ENCODE measurements at regions not wholly inside any gene's neighbourhood (a gene's known extent, or its start where the extent isn't known, plus 50 kb on each side); places are given as distances from the start of the nearest gene placed in this dataset.

GRCh38 chr2:198382811-198383210, 578.4 kb downstream of the PLCL1 start:
- TF ChIP-seq, protein P1, sequence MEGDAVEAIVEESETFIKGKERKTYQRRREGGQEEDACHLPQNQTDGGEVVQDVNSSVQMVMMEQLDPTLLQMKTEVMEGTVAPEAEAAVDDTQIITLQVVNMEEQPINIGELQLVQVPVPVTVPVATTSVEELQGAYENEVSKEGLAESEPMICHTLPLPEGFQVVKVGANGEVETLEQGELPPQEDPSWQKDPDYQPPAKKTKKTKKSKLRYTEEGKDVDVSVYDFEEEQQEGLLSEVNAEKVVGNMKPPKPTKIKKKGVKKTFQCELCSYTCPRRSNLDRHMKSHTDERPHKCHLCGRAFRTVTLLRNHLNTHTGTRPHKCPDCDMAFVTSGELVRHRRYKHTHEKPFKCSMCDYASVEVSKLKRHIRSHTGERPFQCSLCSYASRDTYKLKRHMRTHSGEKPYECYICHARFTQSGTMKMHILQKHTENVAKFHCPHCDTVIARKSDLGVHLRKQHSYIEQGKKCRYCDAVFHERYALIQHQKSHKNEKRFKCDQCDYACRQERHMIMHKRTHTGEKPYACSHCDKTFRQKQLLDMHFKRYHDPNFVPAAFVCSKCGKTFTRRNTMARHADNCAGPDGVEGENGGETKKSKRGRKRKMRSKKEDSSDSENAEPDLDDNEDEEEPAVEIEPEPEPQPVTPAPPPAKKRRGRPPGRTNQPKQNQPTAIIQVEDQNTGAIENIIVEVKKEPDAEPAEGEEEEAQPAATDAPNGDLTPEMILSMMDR (conservative IDR thresholded peaks at IDR 0.05; ENCODE audit: low read depth) = no peak
- CTCF ChIA-PET = no interaction called here

DNA sequence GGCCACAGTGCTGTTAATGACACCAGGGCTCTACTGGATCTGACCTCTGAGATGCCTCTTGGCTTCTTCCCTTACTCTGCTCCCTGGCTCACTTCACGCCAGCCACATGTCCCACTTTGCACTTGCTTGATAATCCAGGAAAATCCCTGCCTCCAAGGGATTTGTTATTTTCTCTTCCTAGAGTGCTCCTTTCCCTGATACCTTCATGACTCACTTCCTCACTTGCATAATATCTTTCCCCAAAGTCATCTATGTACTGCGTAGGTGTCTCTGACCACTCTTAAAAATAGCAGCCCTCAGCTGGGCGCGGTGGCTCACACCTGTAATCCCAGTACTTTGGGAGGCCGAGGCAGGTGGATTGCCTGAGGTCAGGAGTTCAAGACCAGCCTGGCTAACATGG, 572.3 kb downstream of the PLCL1 start:
- POLR2A ChIA-PET (ENCODE audit: low non-redundant PET) = no interaction called here
- TF ChIP-seq, protein P1 (conservative IDR thresholded peaks at IDR 0.05; ENCODE audit: low read depth) = no peak
- CTCF ChIA-PET = no interaction called here
- no peak overlapping the region for H3K27ac ChIP-seq
- peak; percentile 5 for DNase-seq (ENCODE audit: low spot score)

More at GRCh38 chr2:198382811-198383210, 578.4 kb downstream of the PLCL1 start:
- POLR2A ChIA-PET (ENCODE audit: low non-redundant PET) = no interaction called here
- no peak for DNase-seq (ENCODE audit: low spot score)
- no peak overlapping the region for H3K27ac ChIP-seq

DNA sequence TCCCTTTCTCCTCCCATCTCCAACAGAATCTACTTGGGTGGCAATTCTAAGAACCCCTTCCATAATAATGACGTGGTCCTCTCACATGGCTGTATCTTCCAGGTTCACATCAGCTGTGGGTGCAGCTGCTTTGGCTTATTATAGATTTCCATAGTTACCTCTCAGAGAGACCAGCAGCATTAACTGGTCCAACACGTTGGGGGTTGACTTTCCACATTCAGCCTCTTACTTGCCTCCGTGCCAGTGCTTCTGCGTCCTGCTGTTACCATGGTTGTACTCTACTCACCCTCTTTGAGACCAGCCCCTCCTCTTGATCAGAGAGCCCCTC, 570.7 kb downstream of the PLCL1 start:
- CTCF ChIA-PET = interaction anchor here (0.6 to 1.0 kb wide), 2 partner anchors 618 to 1088 kb away, joined by 3 read pairs; no protein-coding TSS in a partner anchor
- no peak for DNase-seq (ENCODE audit: low spot score)
- no peak overlapping the region for H3K27ac ChIP-seq
- POLR2A ChIA-PET (ENCODE audit: low non-redundant PET) = no interaction called here
- TF ChIP-seq, protein P1 (conservative IDR thresholded peaks at IDR 0.05; ENCODE audit: low read depth) = no peak

- DNase-seq (ENCODE audit: low spot score) = peak; percentile 11
- TF ChIP-seq, protein P1 (conservative IDR thresholded peaks at IDR 0.05; ENCODE audit: low read depth) = peak; percentile 45
- no peak overlapping the region for H3K27ac ChIP-seq
- CTCF ChIA-PET = interaction anchor here (0.6 to 1.0 kb wide), 4 partner anchors 618 to 1222 kb away, joined by 3 to 4 read pairs (median 3); no protein-coding TSS in a partner anchor
- POLR2A ChIA-PET (ENCODE audit: low non-redundant PET) = no interaction called here
Measured at GRCh38 chr2:198374375-198375082, 570.1 kb downstream of the PLCL1 start.

DNA sequence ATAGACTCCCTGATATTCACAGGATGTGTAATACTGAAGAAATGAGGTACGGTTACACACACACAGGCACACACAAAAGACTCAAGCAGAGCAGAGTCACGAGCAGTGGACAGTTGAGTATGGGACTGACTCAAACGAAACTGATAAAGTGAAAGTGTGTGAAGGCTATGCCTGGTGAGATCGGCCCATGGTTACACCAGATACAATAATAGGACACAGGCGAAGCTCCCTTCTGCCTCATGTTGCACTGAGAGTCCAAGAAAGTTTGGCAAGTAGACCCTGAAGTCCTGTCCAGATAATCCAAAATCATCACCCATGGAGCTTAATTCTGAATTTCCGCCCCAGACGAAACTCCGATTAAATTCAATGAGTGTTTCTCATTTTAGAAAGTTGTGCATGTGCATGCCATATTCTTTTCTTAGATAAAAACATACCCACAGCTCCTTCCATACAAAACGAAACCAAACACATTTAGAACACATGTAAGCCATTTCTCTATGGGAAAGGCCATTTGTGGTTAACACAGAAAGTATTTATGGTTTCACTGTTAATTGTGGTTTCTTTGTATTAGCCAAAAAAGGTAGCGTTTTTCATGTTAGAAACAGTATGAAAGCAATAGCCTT, 567.6 kb downstream of the PLCL1 start:
- TF ChIP-seq, protein P1 (conservative IDR thresholded peaks at IDR 0.05; ENCODE audit: low read depth) = no peak
- ChIA-PET POLR2A (ENCODE audit: low non-redundant PET) (no interaction called here), CTCF (no interaction called here)
- no peak overlapping the region for H3K27ac ChIP-seq
- DNase-seq (ENCODE audit: low spot score) = no peak

GRCh38 chr2:198371329-198371728, 566.9 kb downstream of the PLCL1 start:
- DNase-seq (ENCODE audit: low spot score) = no peak
- CTCF ChIA-PET = interaction anchor here (0.6 kb wide), 1 partner anchor 725 kb away, joined by 3 read pairs; no protein-coding TSS in a partner anchor
- H3K27ac ChIP-seq = no peak overlapping the region
- POLR2A ChIA-PET (ENCODE audit: low non-redundant PET) = no interaction called here
- TF ChIP-seq, protein P1 (conservative IDR thresholded peaks at IDR 0.05; ENCODE audit: low read depth) = no peak

Data from RWPE1 (cell line).